Testis (tissue), 2 donors: ENCODE measurements at regions not wholly inside any gene's neighbourhood (a gene's known extent, or its start where the extent isn't known, plus 50 kb on each side); places are given as distances from the start of the nearest gene placed in this dataset.

ENCODE experiments used
- DNase-seq: peaks from one replicate; pipeline ENCODE4 v3.0.0-alpha.2; 2019
- H3K27ac ChIP-seq, 2 donors: fragments of 200-600 bp; sonication (generic); one replicate each; pipeline ENCODE4 v1.5.1; 2019
- H3K27me3 ChIP-seq: fragments of 200-600 bp; sonication (generic); one replicate; pipeline ENCODE4 v1.5.1; 2019
- H3K36me3 ChIP-seq: fragments of 200-600 bp; sonication (generic); one replicate; pipeline ENCODE4 v1.5.1; 2017; ENCODE audit warnings: low read depth; ENCODE audit errors: missing control alignments
- H3K4me1 ChIP-seq: fragments of 200-600 bp; sonication (generic); one replicate; pipeline ENCODE4 v1.5.1; 2019
- H3K4me3 ChIP-seq, 2 donors: fragments of 200-600 bp; sonication (generic); one replicate each; pipeline ENCODE4 v1.5.1; 2017 to 2019
- H3K9me3 ChIP-seq: fragments of 200-600 bp; sonication (generic); one replicate; pipeline ENCODE4 v1.5.1; 2017
- POLR2A ChIP-seq: fragments of 450-650 bp; IDR thresholded peaks from one replicate; pipeline ENCODE4 v1.6.1; 2017; ENCODE audit warnings: antibody characterized with exemption, mild to moderate bottlenecking, moderate library complexity
- WGBS, 2 donors: methylation state at CpG; one replicate each; pipeline ENCODE4 v1.1.5; 2018; 5-methylcytosine and 5-hydroxymethylcytosine counted together
- intact Hi-C: fragments of 100-400 bp; cut with DNase I; formaldehyde crosslinking; loops from one replicate; pipeline ENCODE4 v1.15.1; 2023; ENCODE audit warnings: low total_unique reads
- TF ChIP-seq, protein P1 (sequence below), 3 experiments: fragments of 450-650 bp in 2 of 3; fragments of 200-600 bp in 1 of 3; sonication (generic) in 1 of 3; IDR thresholded peaks; one replicate each; pipeline ENCODE4 v1.5.1; 2016 to 2019; ENCODE audit warnings: antibody characterized with exemption in 3 of 3, mild to moderate bottlenecking in 2 of 3, moderate library complexity in 1 of 3

DNA sequence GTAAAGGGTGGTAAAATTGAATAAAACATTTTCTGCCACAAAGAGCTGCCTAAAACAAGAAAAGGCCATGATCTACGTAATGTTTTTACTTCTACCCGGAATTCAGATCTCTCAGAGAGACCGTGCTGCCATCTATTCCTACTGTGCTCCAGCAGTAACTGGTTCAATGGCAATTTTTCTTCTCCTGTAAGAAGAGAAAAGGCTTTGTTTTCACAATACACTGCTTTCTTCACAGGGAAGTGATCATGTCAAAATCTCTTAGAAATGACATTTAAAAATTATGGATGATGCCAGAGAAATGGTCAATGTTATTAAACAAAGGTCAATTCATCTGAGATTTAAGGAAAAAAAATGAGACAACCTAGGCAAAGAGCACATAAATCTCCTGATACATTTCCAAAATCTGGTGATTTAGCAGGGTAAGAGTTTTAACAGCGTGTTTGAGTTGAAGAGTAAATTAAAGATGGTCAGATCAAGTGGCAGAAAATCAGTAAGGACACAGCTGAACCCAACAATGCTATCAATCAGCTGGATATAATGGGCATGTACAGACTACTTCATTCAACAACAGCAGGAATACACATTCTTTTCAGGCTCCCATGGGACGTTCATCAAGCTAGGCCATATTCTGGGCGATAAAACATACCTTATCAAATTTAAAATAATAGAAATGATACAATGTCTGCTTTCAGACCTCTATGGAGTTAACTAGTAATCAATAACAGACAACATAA, 523.1 kb downstream of the CHSY3 start:
- Histone ChIP-seq H3K36me3 (no peaks in the 10 kb centered on the region), H3K27me3 (no peaks in the 10 kb centered on the region), H3K27ac (no peak overlapping the region), H3K4me3 (no peak overlapping the region), H3K4me1 (no peaks in the 10 kb centered on the region), H3K9me3 (no peaks in the 10 kb centered on the region)
- intact Hi-C loops: no loop called here
- WGBS, 2 donors: 88 to 92% methylated on average over 6 of the region's 6 CpGs
- no peak for DNase-seq
- no peak for TF ChIP-seq POLR2A
- TF ChIP-seq, protein P1, sequence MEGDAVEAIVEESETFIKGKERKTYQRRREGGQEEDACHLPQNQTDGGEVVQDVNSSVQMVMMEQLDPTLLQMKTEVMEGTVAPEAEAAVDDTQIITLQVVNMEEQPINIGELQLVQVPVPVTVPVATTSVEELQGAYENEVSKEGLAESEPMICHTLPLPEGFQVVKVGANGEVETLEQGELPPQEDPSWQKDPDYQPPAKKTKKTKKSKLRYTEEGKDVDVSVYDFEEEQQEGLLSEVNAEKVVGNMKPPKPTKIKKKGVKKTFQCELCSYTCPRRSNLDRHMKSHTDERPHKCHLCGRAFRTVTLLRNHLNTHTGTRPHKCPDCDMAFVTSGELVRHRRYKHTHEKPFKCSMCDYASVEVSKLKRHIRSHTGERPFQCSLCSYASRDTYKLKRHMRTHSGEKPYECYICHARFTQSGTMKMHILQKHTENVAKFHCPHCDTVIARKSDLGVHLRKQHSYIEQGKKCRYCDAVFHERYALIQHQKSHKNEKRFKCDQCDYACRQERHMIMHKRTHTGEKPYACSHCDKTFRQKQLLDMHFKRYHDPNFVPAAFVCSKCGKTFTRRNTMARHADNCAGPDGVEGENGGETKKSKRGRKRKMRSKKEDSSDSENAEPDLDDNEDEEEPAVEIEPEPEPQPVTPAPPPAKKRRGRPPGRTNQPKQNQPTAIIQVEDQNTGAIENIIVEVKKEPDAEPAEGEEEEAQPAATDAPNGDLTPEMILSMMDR (IDR thresholded peaks at IDR 0.05): no peak

DNA sequence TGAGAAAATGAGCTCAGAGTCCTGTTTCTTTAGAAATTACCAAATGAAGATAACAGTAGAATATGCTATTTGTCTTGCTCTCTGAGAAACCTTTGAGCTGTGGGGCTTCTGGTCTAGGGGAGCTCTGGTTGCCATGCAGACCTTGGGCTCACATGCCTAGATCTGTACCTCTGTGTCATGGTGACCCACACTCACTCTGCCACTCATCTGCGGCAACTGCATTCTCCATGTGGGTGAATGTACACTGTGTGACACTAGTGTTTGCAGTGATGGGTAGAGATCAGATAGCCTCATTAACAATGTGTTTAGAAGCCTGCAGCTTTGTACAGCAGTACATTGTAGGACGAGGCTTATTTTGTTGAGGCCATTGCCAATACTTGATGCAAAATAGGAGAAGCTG, 521.2 kb downstream of the CHSY3 start:
- TF ChIP-seq, protein P1 (IDR thresholded peaks at IDR 0.05): no peak
- no peak for TF ChIP-seq POLR2A
- intact Hi-C loops: no loop called here
- Histone ChIP-seq H3K36me3 (no peaks in the 10 kb centered on the region), H3K27me3 (no peaks in the 10 kb centered on the region), H3K4me3 (no peak overlapping the region), H3K27ac (no peak overlapping the region), H3K4me1 (no peaks in the 10 kb centered on the region), H3K9me3 (no peaks in the 10 kb centered on the region)
- 70 to 88% methylated on average over 2 of the region's 2 CpGs for WGBS, 2 donors
- no peak for DNase-seq

DNA sequence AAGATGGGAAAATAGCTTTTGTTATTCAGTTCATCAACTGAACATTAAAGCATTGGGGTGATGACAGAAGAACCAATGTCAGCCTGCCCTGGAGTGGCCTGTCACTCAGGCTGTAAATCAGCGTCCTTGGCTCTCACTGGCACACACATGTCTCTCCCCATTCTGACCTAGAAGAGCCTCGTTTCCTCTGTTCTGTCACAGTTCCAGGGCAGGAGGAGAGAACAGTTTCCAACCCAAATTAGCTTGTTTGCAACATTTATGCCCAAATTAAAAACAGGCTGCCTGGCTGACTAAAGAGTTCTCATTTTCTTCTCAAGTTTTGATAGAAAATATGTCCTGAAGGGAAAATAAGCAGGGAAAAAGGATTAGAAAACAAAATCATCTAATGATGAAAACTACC, 520.1 kb downstream of the CHSY3 start:
- TF ChIP-seq POLR2A: no peak
- TF ChIP-seq, protein P1 (IDR thresholded peaks at IDR 0.05): no peak
- Histone ChIP-seq H3K27ac (no peak overlapping the region), H3K27me3 (no peaks in the 10 kb centered on the region), H3K4me3 (no peak overlapping the region), H3K4me1 (no peaks in the 10 kb centered on the region), H3K36me3 (no peaks in the 10 kb centered on the region), H3K9me3 (no peaks in the 10 kb centered on the region)
- no peak for DNase-seq
- 36 to 41% methylated on average over 2 of the region's 2 CpGs for WGBS, 2 donors
- intact Hi-C loops: no loop called here

DNA sequence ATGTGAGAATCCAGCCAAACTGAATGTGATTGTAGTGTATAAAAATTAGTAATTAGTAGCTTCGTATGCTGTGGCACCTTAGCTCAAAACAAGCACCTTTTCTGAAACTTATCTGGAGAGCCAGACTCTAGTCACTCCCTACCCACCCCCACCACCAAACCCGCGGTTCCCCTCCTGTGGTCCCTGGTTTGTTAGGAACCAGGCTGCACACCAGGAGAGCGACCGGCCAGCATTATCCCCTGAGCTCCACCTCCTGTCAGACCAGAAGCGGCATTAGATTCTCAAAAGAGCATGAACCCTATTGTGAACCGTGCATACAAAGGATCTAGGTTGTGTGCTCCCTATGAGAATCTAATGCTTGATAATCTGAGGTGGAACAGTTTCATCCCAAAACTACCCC, 498.6 kb downstream of the CHSY3 start:
- Histone ChIP-seq H3K4me3 (no peak overlapping the region), H3K36me3 (no peaks in the 10 kb centered on the region), H3K4me1 (no peaks in the 10 kb centered on the region), H3K27me3 (no peaks in the 10 kb centered on the region), H3K27ac (no peak overlapping the region), H3K9me3 (no peaks in the 10 kb centered on the region)
- WGBS, 2 donors: 56 to 58% methylated on average over 7 of the region's 7 CpGs
- DNase-seq: no peak
- intact Hi-C loops: no loop called here
- TF ChIP-seq POLR2A: no peak
- TF ChIP-seq, protein P1 (IDR thresholded peaks at IDR 0.05): no peak

DNA sequence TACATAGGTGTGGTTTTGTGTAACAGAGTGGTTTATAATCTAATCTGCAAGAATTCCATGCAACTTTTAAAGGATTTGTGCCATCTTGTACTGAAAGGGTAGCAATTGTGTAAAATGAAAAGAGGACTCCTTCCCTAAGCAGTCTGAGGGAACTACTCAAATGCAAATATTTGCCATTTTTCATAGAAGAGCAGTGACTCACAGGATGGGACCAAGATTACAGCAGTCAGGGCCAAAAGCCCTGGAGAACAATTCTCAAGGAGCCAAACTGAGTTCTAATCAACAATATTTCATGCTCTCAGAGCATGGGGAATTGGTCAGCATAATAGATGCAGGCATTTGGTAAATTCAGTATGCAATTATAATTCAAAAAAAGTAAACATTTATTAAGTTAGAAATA, 495.8 kb downstream of the CHSY3 start:
- H3K4me1 ChIP-seq: no peaks in the 10 kb centered on the region
- no peaks in the 10 kb centered on the region for H3K36me3 ChIP-seq
- no peak overlapping the region for H3K27ac ChIP-seq
- TF ChIP-seq, protein P1 (IDR thresholded peaks at IDR 0.05): no peak
- TF ChIP-seq POLR2A: no peak
- H3K9me3 ChIP-seq: no peaks in the 10 kb centered on the region
- intact Hi-C loops: no loop called here
- DNase-seq: no peak
- no peaks in the 10 kb centered on the region for H3K27me3 ChIP-seq
- H3K4me3 ChIP-seq: no peak overlapping the region
